ENCODE measurements at regions not wholly inside any gene's neighbourhood (a gene's known extent, or its start where the extent isn't known, plus 50 kb on each side); places are given as distances from the start of the nearest gene placed in this dataset.
"Not testable (repeated sequence)": the region's sequence is repeated elsewhere in the genome, so short reads cannot be mapped to it uniquely, and the experiment has no call there.

GRCh38 chrX:40879172-40879571 is 143.8 kb upstream of the MED14 start:
- not testable (repeated sequence) for TF ChIP-seq POLR2AphosphoS5 (IDR thresholded peaks at IDR 0.05; ENCODE audit: low read depth, low read length); RFX5 (IDR thresholded peaks at IDR 0.05; ENCODE audit: low read length); REST (IDR thresholded peaks at IDR 0.05; ENCODE audit: low read depth, low read length); MXI1 (IDR thresholded peaks at IDR 0.05; ENCODE audit: low read depth, low read length); CTCF (IDR thresholded peaks at IDR 0.05); ELF1 (IDR thresholded peaks at IDR 0.05); EZH2phosphoT487 (IDR thresholded peaks at IDR 0.05; ENCODE audit: borderline replicate concordance, low read depth); GABPA (IDR thresholded peaks at IDR 0.05; ENCODE audit: low read depth); EP300 (IDR thresholded peaks at IDR 0.05; ENCODE audit: borderline replicate concordance in 1 of 2, low read depth in 1 of 2, low read length in 1 of 2); MAX (IDR thresholded peaks at IDR 0.05; ENCODE audit: low read depth)
- TF ChIP-seq, protein P1, sequence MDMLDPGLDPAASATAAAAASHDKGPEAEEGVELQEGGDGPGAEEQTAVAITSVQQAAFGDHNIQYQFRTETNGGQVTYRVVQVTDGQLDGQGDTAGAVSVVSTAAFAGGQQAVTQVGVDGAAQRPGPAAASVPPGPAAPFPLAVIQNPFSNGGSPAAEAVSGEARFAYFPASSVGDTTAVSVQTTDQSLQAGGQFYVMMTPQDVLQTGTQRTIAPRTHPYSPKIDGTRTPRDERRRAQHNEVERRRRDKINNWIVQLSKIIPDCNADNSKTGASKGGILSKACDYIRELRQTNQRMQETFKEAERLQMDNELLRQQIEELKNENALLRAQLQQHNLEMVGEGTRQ (IDR thresholded peaks at IDR 0.05; ENCODE audit: borderline replicate concordance, low read depth, low read length), result not testable (repeated sequence)
